ENCODE measurements at regions not wholly inside any gene's neighbourhood (a gene's known extent, or its start where the extent isn't known, plus 50 kb on each side); places are given as distances from the start of the nearest gene placed in this dataset.

DNA sequence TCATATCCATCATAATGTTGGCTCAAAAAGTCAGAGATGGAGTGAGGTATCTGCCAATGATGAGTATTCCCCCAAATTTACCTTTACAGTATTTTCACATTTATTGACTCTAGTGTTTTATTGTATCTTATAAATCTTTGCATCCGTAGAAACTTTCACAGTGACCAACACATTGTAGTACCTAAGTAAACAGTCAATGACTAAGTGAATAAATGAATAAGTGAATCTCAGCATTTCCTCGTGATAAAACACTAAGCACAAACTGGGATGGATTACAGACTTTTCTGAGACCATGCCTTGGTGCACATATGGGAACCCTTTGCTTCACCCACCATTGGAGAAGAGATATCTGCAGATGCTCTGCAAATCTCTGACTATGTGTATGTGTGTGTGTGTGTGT, 429.9 kb downstream of the NR4A2 start:
- TF ChIP-seq, protein P1, sequence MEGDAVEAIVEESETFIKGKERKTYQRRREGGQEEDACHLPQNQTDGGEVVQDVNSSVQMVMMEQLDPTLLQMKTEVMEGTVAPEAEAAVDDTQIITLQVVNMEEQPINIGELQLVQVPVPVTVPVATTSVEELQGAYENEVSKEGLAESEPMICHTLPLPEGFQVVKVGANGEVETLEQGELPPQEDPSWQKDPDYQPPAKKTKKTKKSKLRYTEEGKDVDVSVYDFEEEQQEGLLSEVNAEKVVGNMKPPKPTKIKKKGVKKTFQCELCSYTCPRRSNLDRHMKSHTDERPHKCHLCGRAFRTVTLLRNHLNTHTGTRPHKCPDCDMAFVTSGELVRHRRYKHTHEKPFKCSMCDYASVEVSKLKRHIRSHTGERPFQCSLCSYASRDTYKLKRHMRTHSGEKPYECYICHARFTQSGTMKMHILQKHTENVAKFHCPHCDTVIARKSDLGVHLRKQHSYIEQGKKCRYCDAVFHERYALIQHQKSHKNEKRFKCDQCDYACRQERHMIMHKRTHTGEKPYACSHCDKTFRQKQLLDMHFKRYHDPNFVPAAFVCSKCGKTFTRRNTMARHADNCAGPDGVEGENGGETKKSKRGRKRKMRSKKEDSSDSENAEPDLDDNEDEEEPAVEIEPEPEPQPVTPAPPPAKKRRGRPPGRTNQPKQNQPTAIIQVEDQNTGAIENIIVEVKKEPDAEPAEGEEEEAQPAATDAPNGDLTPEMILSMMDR (IDR thresholded peaks at IDR 0.05), result no peak
- TF ChIP-seq POLR2A (IDR thresholded peaks at IDR 0.05), result no peak
